HL-60 (cell line): ENCODE measurements at regions not wholly inside any gene's neighbourhood (a gene's known extent, or its start where the extent isn't known, plus 50 kb on each side); places are given as distances from the start of the nearest gene placed in this dataset.

ENCODE experiments used
- DNase-seq, 2 experiments: peaks; one replicate each; pipeline ENCODE4 v3.0.0-alpha.2; 2010 to 2020; ENCODE audit warnings: low read depth in 1 of 2, low spot score in 1 of 2
- H3K27ac ChIP-seq: fragments of 250-450 bp; sonication (Bioruptor Pico); replicated peaks from 2 replicates; pipeline ENCODE4 v1.5.1; 2020; ENCODE audit warnings: mild to moderate bottlenecking, moderate library complexity
- H3K27me3 ChIP-seq: fragments of 250-450 bp; sonication (Bioruptor Pico); 2 replicates; pipeline ENCODE4 v1.5.1; 2021; ENCODE audit warnings: mild to moderate bottlenecking, moderate library complexity; ENCODE audit not compliant: insufficient read depth, poor library complexity, severe bottlenecking
- H3K4me3 ChIP-seq: replicated peaks from 2 replicates; pipeline ENCODE4 v1.5.1; 2011; ENCODE audit warnings: mild to moderate bottlenecking, control low read depth, low read length; ENCODE audit not compliant: insufficient read depth
- CTCF ChIP-seq: IDR thresholded peaks from one replicate; pipeline ENCODE4 v1.5.1; 2011; ENCODE audit warnings: low read length, control low read depth, inconsistent platforms; ENCODE audit not compliant: insufficient read depth
- GABPA ChIP-seq: IDR thresholded peaks from 2 replicates; pipeline ENCODE4 v1.6.1; 2012; ENCODE audit warnings: low read depth
- POLR2AphosphoS5 ChIP-seq: IDR thresholded peaks from 2 replicates; pipeline ENCODE4 v1.6.1; 2012; ENCODE audit warnings: low read depth
- REST ChIP-seq: IDR thresholded peaks from 2 replicates; pipeline ENCODE4 v1.6.1; 2012; ENCODE audit warnings: low read depth; ENCODE audit not compliant: insufficient replicate concordance
- SPI1 ChIP-seq: IDR thresholded peaks from 2 replicates; pipeline ENCODE4 v1.6.1; 2012; ENCODE audit warnings: low read depth, mild to moderate bottlenecking, borderline replicate concordance

GRCh38 chr9:108197008-108197365 is 658.8 kb downstream of the ACTL7B start:
- Histone ChIP-seq H3K27me3 (no peaks in the 10 kb centered on the region), H3K27ac (no peak overlapping the region), H3K4me3 (no peak overlapping the region)
- DNase-seq: no peak
- TF ChIP-seq POLR2AphosphoS5: no peak
- TF ChIP-seq SPI1: no peak
- TF ChIP-seq GABPA: no peak
- TF ChIP-seq REST: no peak
- no peak for TF ChIP-seq CTCF

- TF ChIP-seq CTCF (no peak), POLR2AphosphoS5 (no peak)
- H3K4me3 ChIP-seq: no peak overlapping the region
- no peak for DNase-seq
- no peak overlapping the region for H3K27ac ChIP-seq
- H3K27me3 ChIP-seq: no peaks in the 10 kb centered on the region
Measured at GRCh38 chr9:108196332-108197007, 659.3 kb downstream of the ACTL7B start.

- no peak overlapping the region for H3K27ac ChIP-seq
- no peak overlapping the region for H3K4me3 ChIP-seq
- TF ChIP-seq SPI1: no peak
- no peak for TF ChIP-seq GABPA
- TF ChIP-seq REST: no peak
- TF ChIP-seq POLR2AphosphoS5: no peak
- TF ChIP-seq CTCF: no peak
- no peaks in the 10 kb centered on the region for H3K27me3 ChIP-seq
- no peak for DNase-seq
Measured at GRCh38 chr9:108194154-108194553, 661.6 kb downstream of the ACTL7B start.
